ENCODE measurements at regions not wholly inside any gene's neighbourhood (a gene's known extent, or its start where the extent isn't known, plus 50 kb on each side); places are given as distances from the start of the nearest gene placed in this dataset.
A peak's percentile ranks its signal among the peaks of the same experiment; 100 is the strongest.
"Not testable (repeated sequence)": the region's sequence is repeated elsewhere in the genome, so short reads cannot be mapped to it uniquely, and the experiment has no call there.

- TF ChIP-seq TAF1 (IDR thresholded peaks at IDR 0.05; ENCODE audit: low read depth, low read length) (no peak), PAX5 (IDR thresholded peaks at IDR 0.05; ENCODE audit: insufficient read depth, low read length, severe bottlenecking) (no peak), SPI1 (IDR thresholded peaks at IDR 0.05; ENCODE audit: low read depth, low read length) (peak; percentile 89)
- DNase-seq (ENCODE audit: insufficient read length, low spot score) (no peak), FAIRE-seq (peak; percentile 71)
Measured at GRCh38 chr5:50501491-50502228, 60.6 kb upstream of the EMB start.

GRCh38 chr5:50513028-50513457 lies 72.0 kb upstream of the EMB start:
- not testable (repeated sequence) for DNase-seq (ENCODE audit: insufficient read length, low spot score); FAIRE-seq

GRCh38 chr5:50521060-50521459 lies 80.0 kb upstream of the EMB start:
- FAIRE-seq; DNase-seq (ENCODE audit: insufficient read length, low spot score): not testable (repeated sequence)

GRCh38 chr5:50527514-50528060 lies 86.5 kb upstream of the EMB start:
- DNase-seq (ENCODE audit: insufficient read length, low spot score); FAIRE-seq: not testable (repeated sequence)

GRCh38 chr5:50535393-50535792 lies 94.3 kb upstream of the EMB start:
- DNase-seq (ENCODE audit: insufficient read length, low spot score) (no peak), FAIRE-seq (peak; percentile 65)
- TF ChIP-seq POLR2A (IDR thresholded peaks at IDR 0.05; ENCODE audit: low read depth, low read length) = no peak
- TF ChIP-seq TAF1 (IDR thresholded peaks at IDR 0.05; ENCODE audit: low read depth, low read length) = no peak
- no peak for TF ChIP-seq SPI1 (IDR thresholded peaks at IDR 0.05; ENCODE audit: low read depth, low read length)
- TF ChIP-seq POU2F2 (IDR thresholded peaks at IDR 0.05; ENCODE audit: low read depth, low read length) = no peak
- TF ChIP-seq POLR2AphosphoS5 (IDR thresholded peaks at IDR 0.05; ENCODE audit: low read depth, low read length) = no peak
- TF ChIP-seq PAX5 (IDR thresholded peaks at IDR 0.05; ENCODE audit: insufficient read depth, low read length, severe bottlenecking) = no peak

GRCh38 chr5:50537534-50537933 lies 96.4 kb upstream of the EMB start:
- not testable (repeated sequence) for DNase-seq (ENCODE audit: insufficient read length, low spot score)
- peak; percentile 55; the same call in 1 of the 2 replicates for TF ChIP-seq SPI1 (IDR thresholded peaks at IDR 0.05; ENCODE audit: low read depth, low read length)
- FAIRE-seq = peak; percentile 66

GRCh38 chr5:50547303-50547702 lies 106.2 kb upstream of the EMB start:
- DNase-seq (ENCODE audit: insufficient read length, low spot score) (no peak), FAIRE-seq (no peak)
- no peak for TF ChIP-seq TAF1 (IDR thresholded peaks at IDR 0.05; ENCODE audit: low read depth, low read length)
- peak; percentile 94 for TF ChIP-seq SPI1 (IDR thresholded peaks at IDR 0.05; ENCODE audit: low read depth, low read length)

- FAIRE-seq (no peak), DNase-seq (ENCODE audit: insufficient read length, low spot score) (no peak)
- no peak for TF ChIP-seq PAX5 (IDR thresholded peaks at IDR 0.05; ENCODE audit: insufficient read depth, low read length, severe bottlenecking)
- no peak for TF ChIP-seq POLR2A (IDR thresholded peaks at IDR 0.05; ENCODE audit: low read depth, low read length)
- TF ChIP-seq POLR2AphosphoS5 (IDR thresholded peaks at IDR 0.05; ENCODE audit: low read depth, low read length) = no peak
- TF ChIP-seq TAF1 (IDR thresholded peaks at IDR 0.05; ENCODE audit: low read depth, low read length) = no peak
- TF ChIP-seq SPI1 (IDR thresholded peaks at IDR 0.05; ENCODE audit: low read depth, low read length) = no peak
- no peak for TF ChIP-seq POU2F2 (IDR thresholded peaks at IDR 0.05; ENCODE audit: low read depth, low read length)
Measured at GRCh38 chr5:50550267-50550666, 109.2 kb upstream of the EMB start.

- TF ChIP-seq POLR2AphosphoS5 (IDR thresholded peaks at IDR 0.05; ENCODE audit: low read depth, low read length) (no peak), PAX5 (IDR thresholded peaks at IDR 0.05; ENCODE audit: insufficient read depth, low read length, severe bottlenecking) (no peak), SPI1 (IDR thresholded peaks at IDR 0.05; ENCODE audit: low read depth, low read length) (no peak), POU2F2 (IDR thresholded peaks at IDR 0.05; ENCODE audit: low read depth, low read length) (no peak), POLR2A (IDR thresholded peaks at IDR 0.05; ENCODE audit: low read depth, low read length) (no peak), TAF1 (IDR thresholded peaks at IDR 0.05; ENCODE audit: low read depth, low read length) (no peak)
- DNase-seq (ENCODE audit: insufficient read length, low spot score) = no peak
- FAIRE-seq = no peak
Measured at GRCh38 chr5:50550993-50551392, 109.9 kb upstream of the EMB start.

- TF ChIP-seq SPI1 (IDR thresholded peaks at IDR 0.05; ENCODE audit: low read depth, low read length) (no peak), PAX5 (IDR thresholded peaks at IDR 0.05; ENCODE audit: insufficient read depth, low read length, severe bottlenecking) (no peak), TAF1 (IDR thresholded peaks at IDR 0.05; ENCODE audit: low read depth, low read length) (no peak), POLR2AphosphoS5 (IDR thresholded peaks at IDR 0.05; ENCODE audit: low read depth, low read length) (no peak), POU2F2 (IDR thresholded peaks at IDR 0.05; ENCODE audit: low read depth, low read length) (no peak), POLR2A (IDR thresholded peaks at IDR 0.05; ENCODE audit: low read depth, low read length) (no peak)
- DNase-seq (ENCODE audit: insufficient read length, low spot score) (no peak), FAIRE-seq (peak; percentile 28)
Measured at GRCh38 chr5:50553560-50553984, 112.5 kb upstream of the EMB start.

GRCh38 chr5:50558640-50559039 lies 107.8 kb upstream of the PARP8 start:
- not testable (repeated sequence) for DNase-seq (ENCODE audit: insufficient read length, low spot score); FAIRE-seq
